ENCODE measurements at regions not wholly inside any gene's neighbourhood (a gene's known extent, or its start where the extent isn't known, plus 50 kb on each side); places are given as distances from the start of the nearest gene placed in this dataset.

DNA sequence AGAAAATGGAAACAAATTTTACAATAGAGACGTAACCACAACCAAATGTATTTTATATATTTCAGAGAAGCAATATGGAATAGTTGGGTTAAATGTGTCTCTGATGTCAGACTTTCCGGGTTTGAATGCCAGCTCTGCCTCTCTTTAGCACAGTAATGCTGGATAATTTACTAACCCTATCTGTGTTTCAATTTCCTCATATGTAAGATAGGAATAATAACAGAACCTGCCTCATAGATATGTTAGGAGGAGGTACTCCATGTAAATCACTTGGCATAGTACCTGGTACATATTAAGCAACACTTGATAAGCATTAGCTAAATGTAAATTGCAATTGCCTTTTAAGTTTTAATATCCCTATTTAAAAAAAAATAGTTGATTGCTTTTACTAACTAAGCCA lies 231.3 kb upstream of the ZC3H15 start:
- Histone ChIP-seq H3K4me1 (ENCODE audit: control insufficient read depth in 4 of 4, insufficient read depth in 4 of 4, low read length in 3 of 4) (no peaks in the 10 kb centered on the region), H3K9me3 (ENCODE audit: control insufficient read depth in 4 of 4, low read length in 3 of 4) (no peaks in the 10 kb centered on the region), H3K9ac (ENCODE audit: low read depth in 1 of 2, low read length in 2 of 2) (no peak overlapping the region), H3K27me3 (ENCODE audit: control insufficient read depth in 4 of 4, insufficient read depth in 4 of 4, low read length in 3 of 4) (no peaks in the 10 kb centered on the region), H3K4me3 (ENCODE audit: low read depth in 1 of 3, low read length in 3 of 3) (no peak overlapping the region), H3K36me3 (ENCODE audit: control insufficient read depth in 4 of 4, insufficient read depth in 3 of 4, low read depth in 1 of 4, low read length in 3 of 4) (no peaks in the 10 kb centered on the region), H3K27ac (ENCODE audit: low read depth in 1 of 2, low read length in 2 of 2) (no peak overlapping the region)
- TF ChIP-seq FOXA2 (IDR thresholded peaks at IDR 0.05): no peak
- 93% methylated on average over 2 of the region's 2 CpGs for WGBS
- no peak for DNase-seq (ENCODE audit: low spot score)

GRCh38 chr2:186255823-186256222 lies 230.2 kb upstream of the ZC3H15 start:
- H3K27me3 ChIP-seq (ENCODE audit: control insufficient read depth in 4 of 4, insufficient read depth in 4 of 4, low read length in 3 of 4): no peaks in the 10 kb centered on the region
- no peak overlapping the region for H3K9ac ChIP-seq (ENCODE audit: low read depth in 1 of 2, low read length in 2 of 2)
- no peaks in the 10 kb centered on the region for H3K36me3 ChIP-seq (ENCODE audit: control insufficient read depth in 4 of 4, insufficient read depth in 3 of 4, low read depth in 1 of 4, low read length in 3 of 4)
- 94% methylated on average over 4 of the region's 4 CpGs for WGBS
- DNase-seq (ENCODE audit: low spot score): no peak
- no peak overlapping the region for H3K4me3 ChIP-seq (ENCODE audit: low read depth in 1 of 3, low read length in 3 of 3)
- no peaks in the 10 kb centered on the region for H3K9me3 ChIP-seq (ENCODE audit: control insufficient read depth in 4 of 4, low read length in 3 of 4)
- no peak for TF ChIP-seq EGR1 (IDR thresholded peaks at IDR 0.05; ENCODE audit: low read depth in 2 of 2)
- TF ChIP-seq SP1 (IDR thresholded peaks at IDR 0.05): no peak
- no peak for TF ChIP-seq REST (IDR thresholded peaks at IDR 0.05)
- TF ChIP-seq RAD21 (IDR thresholded peaks at IDR 0.05): no peak
- TF ChIP-seq GABPA (IDR thresholded peaks at IDR 0.05 in 1 of 2, conservative IDR thresholded peaks at IDR 0.05 in 1 of 2): no peak
- no peak for TF ChIP-seq JUND (IDR thresholded peaks at IDR 0.05)
- TF ChIP-seq, protein P1, sequence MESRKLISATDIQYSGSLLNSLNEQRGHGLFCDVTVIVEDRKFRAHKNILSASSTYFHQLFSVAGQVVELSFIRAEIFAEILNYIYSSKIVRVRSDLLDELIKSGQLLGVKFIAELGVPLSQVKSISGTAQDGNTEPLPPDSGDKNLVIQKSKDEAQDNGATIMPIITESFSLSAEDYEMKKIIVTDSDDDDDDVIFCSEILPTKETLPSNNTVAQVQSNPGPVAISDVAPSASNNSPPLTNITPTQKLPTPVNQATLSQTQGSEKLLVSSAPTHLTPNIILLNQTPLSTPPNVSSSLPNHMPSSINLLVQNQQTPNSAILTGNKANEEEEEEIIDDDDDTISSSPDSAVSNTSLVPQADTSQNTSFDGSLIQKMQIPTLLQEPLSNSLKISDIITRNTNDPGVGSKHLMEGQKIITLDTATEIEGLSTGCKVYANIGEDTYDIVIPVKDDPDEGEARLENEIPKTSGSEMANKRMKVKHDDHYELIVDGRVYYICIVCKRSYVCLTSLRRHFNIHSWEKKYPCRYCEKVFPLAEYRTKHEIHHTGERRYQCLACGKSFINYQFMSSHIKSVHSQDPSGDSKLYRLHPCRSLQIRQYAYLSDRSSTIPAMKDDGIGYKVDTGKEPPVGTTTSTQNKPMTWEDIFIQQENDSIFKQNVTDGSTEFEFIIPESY (IDR thresholded peaks at IDR 0.05): no peak
- no peak for TF ChIP-seq YY1 (IDR thresholded peaks at IDR 0.05)
- TF ChIP-seq CTCF (IDR thresholded peaks at IDR 0.05; ENCODE audit: low read depth, low read length, missing input control): no peak
- no peak for TF ChIP-seq NR2F2 (IDR thresholded peaks at IDR 0.05)
- TF ChIP-seq HNF4A (conservative IDR thresholded peaks at IDR 0.05): no peak
- no peak for TF ChIP-seq FOXA1 (IDR thresholded peaks at IDR 0.05)
- no peak for TF ChIP-seq RXRA (IDR thresholded peaks at IDR 0.05)
- TF ChIP-seq ATF3 (IDR thresholded peaks at IDR 0.05): no peak
- no peak for TF ChIP-seq FOXA2 (IDR thresholded peaks at IDR 0.05)
- no peak for TF ChIP-seq MAX (IDR thresholded peaks at IDR 0.05)
- no peak for TF ChIP-seq HNF4G (IDR thresholded peaks at IDR 0.05)
- H3K27ac ChIP-seq (ENCODE audit: low read depth in 1 of 2, low read length in 2 of 2): no peak overlapping the region
- no peaks in the 10 kb centered on the region for H3K4me1 ChIP-seq (ENCODE audit: control insufficient read depth in 4 of 4, insufficient read depth in 4 of 4, low read length in 3 of 4)

Measured in liver (tissue), 8 donors.